OCI-LY7 (cell line): ENCODE measurements at regions not wholly inside any gene's neighbourhood (a gene's known extent, or its start where the extent isn't known, plus 50 kb on each side); places are given as distances from the start of the nearest gene placed in this dataset.

Experiments used
- BruUV-seq: library from RNA; stranded (reverse); fragments of 400-500 nt; replicated peaks from 2 replicates; lab custom pipeline; 2021; lab: Mats Ljungman, UMichigan
- CTCF ChIA-PET: fragments of 300-600 bp; sonication (Branson Sonifier 250); formaldehyde crosslinking; loops from one replicate; lab custom pipeline; 2022; ENCODE audit warnings: antibody characterized with exemption; ENCODE audit not compliant: unreplicated experiment; lab: Charles Lee
- POLR2A ChIA-PET: fragments of 300-600 bp; sonication (Branson Sonifier 250); formaldehyde crosslinking; loops from one replicate; lab custom pipeline; 2022; ENCODE audit warnings: antibody characterized with exemption; lab: Charles Lee
- DNase-seq: peaks from one replicate; pipeline ENCODE4 v3.0.0-alpha.2; 2015; ENCODE audit warnings: low spot score
- H2AFZ ChIP-seq: fragments of 200-600 bp; sonication (generic), shearing (Covaris generic); 2 replicates; pipeline ENCODE4 v1.6.1; 2014; ENCODE audit warnings: mild to moderate bottlenecking, antibody characterized with exemption, low read length, moderate library complexity
- H3K27ac ChIP-seq: fragments of 200-600 bp; sonication (generic); 2 replicates; pipeline ENCODE4 v1.5.1; 2014; ENCODE audit warnings: mixed run types, low read depth, mild to moderate bottlenecking, moderate library complexity, low read length, inconsistent platforms; ENCODE audit not compliant: poor library complexity, severe bottlenecking
- H3K36me3 ChIP-seq: fragments of 200-600 bp; sonication (generic); 2 replicates; pipeline ENCODE4 v1.6.1; 2014; ENCODE audit warnings: mild to moderate bottlenecking, antibody characterized with exemption, low read length, moderate library complexity, mixed read lengths; ENCODE audit not compliant: insufficient read depth
- H3K4me1 ChIP-seq: fragments of 200-600 bp; sonication (generic); 2 replicates; pipeline ENCODE4 v1.5.1; 2014; ENCODE audit warnings: mild to moderate bottlenecking, low read length; ENCODE audit not compliant: insufficient read depth, poor library complexity, severe bottlenecking
- H3K4me2 ChIP-seq: fragments of 200-600 bp; sonication (generic); 2 replicates; pipeline ENCODE4 v1.6.1; 2014; ENCODE audit warnings: mild to moderate bottlenecking, low read length
- H3K4me3 ChIP-seq: fragments of 200-600 bp; sonication (generic); 2 replicates; pipeline ENCODE4 v1.5.1; 2014; ENCODE audit warnings: mild to moderate bottlenecking, low read depth, low read length; ENCODE audit not compliant: poor library complexity, severe bottlenecking
- H3K79me2 ChIP-seq: fragments of 200-600 bp; sonication (generic); 2 replicates; pipeline ENCODE4 v1.6.1; 2016; ENCODE audit warnings: low read depth, mild to moderate bottlenecking, low read length, moderate library complexity, mixed read lengths; ENCODE audit not compliant: insufficient read depth
- H3K9me2 ChIP-seq: fragments of 200-600 bp; sonication (generic); 2 replicates; pipeline ENCODE4 v1.6.1; 2016; ENCODE audit warnings: mild to moderate bottlenecking, low read length, mixed read lengths; ENCODE audit not compliant: insufficient read depth
- H3K9me3 ChIP-seq: fragments of 200-600 bp; sonication (generic); 2 replicates; pipeline ENCODE4 v1.6.1; 2014; ENCODE audit warnings: mild to moderate bottlenecking, mixed run types, low read length, mixed read lengths
- H4K20me1 ChIP-seq: fragments of 200-600 bp; sonication (generic); 2 replicates; pipeline ENCODE4 v1.6.1; 2014; ENCODE audit warnings: mild to moderate bottlenecking, antibody characterized with exemption, low read length, moderate library complexity, mixed read lengths; ENCODE audit not compliant: insufficient read depth
- EZH2phosphoT487 ChIP-seq: fragments of 200-600 bp; sonication (generic); IDR thresholded peaks from 2 replicates; pipeline ENCODE4 v1.6.1; 2018; ENCODE audit warnings: low read depth, borderline replicate concordance, mild to moderate bottlenecking, mixed run types, antibody characterized with exemption, low read length, moderate library complexity, mixed read lengths
- intact Hi-C: fragments of 100-400 bp; cut with micrococcal nuclease; formaldehyde crosslinking; loops from one replicate; pipeline ENCODE4 v1.10.0; 2022; ENCODE audit not compliant: unreplicated experiment
- TF ChIP-seq, protein P1 (sequence below): fragments of 200-600 bp; sonication (generic); conservative IDR thresholded peaks from 2 replicates; pipeline ENCODE4 v1.5.1; 2014; ENCODE audit warnings: mild to moderate bottlenecking, antibody characterized with exemption, low read length, moderate library complexity, mixed read lengths

DNA sequence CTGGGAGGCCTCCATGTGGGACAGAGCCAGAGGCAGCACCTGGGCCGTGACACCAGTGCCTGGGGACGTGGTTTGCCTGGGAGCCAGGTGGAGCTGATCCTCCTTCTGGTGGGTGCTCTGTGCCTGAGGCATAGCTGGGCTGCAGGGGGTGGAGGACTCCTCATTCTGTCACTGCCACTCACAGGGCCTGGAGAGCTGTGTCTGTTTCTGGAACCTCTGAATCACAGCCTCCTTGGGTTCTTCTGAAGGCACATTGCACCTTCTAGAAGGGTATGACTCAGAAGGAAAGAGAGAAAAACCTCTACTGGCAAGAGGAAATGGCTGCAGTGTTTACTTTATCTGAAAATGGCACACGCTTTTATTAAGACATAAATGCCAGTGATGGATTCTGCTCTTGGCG lies 659.8 kb downstream of the VRK1 start:
- H3K27ac ChIP-seq = no peak overlapping the region
- no peaks in the 10 kb centered on the region for H3K79me2 ChIP-seq
- H3K4me2 ChIP-seq = no peak overlapping the region
- H3K4me3 ChIP-seq = no peak overlapping the region
- no peak overlapping the region for H2AFZ ChIP-seq
- TF ChIP-seq EZH2phosphoT487 = no peak
- TF ChIP-seq, protein P1, sequence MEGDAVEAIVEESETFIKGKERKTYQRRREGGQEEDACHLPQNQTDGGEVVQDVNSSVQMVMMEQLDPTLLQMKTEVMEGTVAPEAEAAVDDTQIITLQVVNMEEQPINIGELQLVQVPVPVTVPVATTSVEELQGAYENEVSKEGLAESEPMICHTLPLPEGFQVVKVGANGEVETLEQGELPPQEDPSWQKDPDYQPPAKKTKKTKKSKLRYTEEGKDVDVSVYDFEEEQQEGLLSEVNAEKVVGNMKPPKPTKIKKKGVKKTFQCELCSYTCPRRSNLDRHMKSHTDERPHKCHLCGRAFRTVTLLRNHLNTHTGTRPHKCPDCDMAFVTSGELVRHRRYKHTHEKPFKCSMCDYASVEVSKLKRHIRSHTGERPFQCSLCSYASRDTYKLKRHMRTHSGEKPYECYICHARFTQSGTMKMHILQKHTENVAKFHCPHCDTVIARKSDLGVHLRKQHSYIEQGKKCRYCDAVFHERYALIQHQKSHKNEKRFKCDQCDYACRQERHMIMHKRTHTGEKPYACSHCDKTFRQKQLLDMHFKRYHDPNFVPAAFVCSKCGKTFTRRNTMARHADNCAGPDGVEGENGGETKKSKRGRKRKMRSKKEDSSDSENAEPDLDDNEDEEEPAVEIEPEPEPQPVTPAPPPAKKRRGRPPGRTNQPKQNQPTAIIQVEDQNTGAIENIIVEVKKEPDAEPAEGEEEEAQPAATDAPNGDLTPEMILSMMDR = no peak
- no peaks in the 10 kb centered on the region for H3K9me2 ChIP-seq
- intact Hi-C loops = no loop called here
- DNase-seq = no peak
- CTCF ChIA-PET = no interaction called here
- POLR2A ChIA-PET = interaction anchor here (1.2 kb wide), 1 partner anchor 10 kb away, joined by 4 read pairs; no protein-coding TSS in a partner anchor
- H3K9me3 ChIP-seq = no peaks in the 10 kb centered on the region
- H3K4me1 ChIP-seq = no peaks in the 10 kb centered on the region
- BruUV-seq = no TSS peak
- H3K36me3 ChIP-seq = no peaks in the 10 kb centered on the region
- H4K20me1 ChIP-seq = no peaks in the 10 kb centered on the region

GRCh38 chr14:97457575-97458085 lies 660.4 kb downstream of the VRK1 start:
- Histone ChIP-seq H4K20me1 (no peaks in the 10 kb centered on the region), H3K4me1 (no peaks in the 10 kb centered on the region), H3K27ac (no peak overlapping the region), H3K9me3 (no peaks in the 10 kb centered on the region), H3K4me2 (no peak overlapping the region), H2AFZ (no peak overlapping the region), H3K36me3 (no peaks in the 10 kb centered on the region), H3K9me2 (no peaks in the 10 kb centered on the region), H3K79me2 (no peaks in the 10 kb centered on the region), H3K4me3 (no peak overlapping the region)
- ChIA-PET POLR2A (interaction anchor here (1.2 kb wide), 1 partner anchor 11 kb away, joined by 4 read pairs; no protein-coding TSS in a partner anchor), CTCF (no interaction called here)
- intact Hi-C loops = no loop called here
- no peak for TF ChIP-seq EZH2phosphoT487
- TF ChIP-seq, protein P1 = no peak
- no TSS peak for BruUV-seq
- DNase-seq = no peak

DNA sequence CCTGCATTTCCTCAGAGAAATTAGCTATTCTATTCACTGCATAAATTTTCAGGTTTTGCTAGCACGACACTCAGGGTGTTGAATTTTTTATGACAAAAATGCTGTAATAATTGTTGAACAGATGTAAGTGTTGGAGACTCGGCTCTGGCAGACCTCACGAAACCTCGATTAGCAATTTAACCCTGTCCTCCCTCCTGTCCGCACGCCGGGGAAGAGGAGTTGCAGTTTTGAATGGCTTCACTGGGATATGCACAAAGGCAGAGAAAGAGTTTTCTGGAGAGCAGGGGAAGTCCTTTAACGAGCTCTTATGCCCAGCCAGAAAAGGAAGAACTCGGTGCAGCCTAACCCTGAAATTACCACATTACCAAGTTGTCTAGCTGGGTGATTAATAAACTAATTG lies 661.1 kb downstream of the VRK1 start:
- TF ChIP-seq EZH2phosphoT487 = no peak
- TF ChIP-seq, protein P1 = no peak
- Histone ChIP-seq H3K79me2 (no peaks in the 10 kb centered on the region), H3K36me3 (no peaks in the 10 kb centered on the region), H3K4me2 (no peak overlapping the region), H3K4me3 (no peak overlapping the region), H4K20me1 (no peaks in the 10 kb centered on the region), H3K9me3 (no peaks in the 10 kb centered on the region), H3K9me2 (no peaks in the 10 kb centered on the region), H3K27ac (no peak overlapping the region), H2AFZ (no peak overlapping the region), H3K4me1 (no peaks in the 10 kb centered on the region)
- no TSS peak for BruUV-seq
- intact Hi-C loops = no loop called here
- CTCF ChIA-PET = no interaction called here
- no peak for DNase-seq
- POLR2A ChIA-PET = no interaction called here
